ENCODE measurements at regions not wholly inside any gene's neighbourhood (a gene's known extent, or its start where the extent isn't known, plus 50 kb on each side); places are given as distances from the start of the nearest gene placed in this dataset.
"Not testable (repeated sequence)": the region's sequence is repeated elsewhere in the genome, so short reads cannot be mapped to it uniquely, and the experiment has no call there.

DNA sequence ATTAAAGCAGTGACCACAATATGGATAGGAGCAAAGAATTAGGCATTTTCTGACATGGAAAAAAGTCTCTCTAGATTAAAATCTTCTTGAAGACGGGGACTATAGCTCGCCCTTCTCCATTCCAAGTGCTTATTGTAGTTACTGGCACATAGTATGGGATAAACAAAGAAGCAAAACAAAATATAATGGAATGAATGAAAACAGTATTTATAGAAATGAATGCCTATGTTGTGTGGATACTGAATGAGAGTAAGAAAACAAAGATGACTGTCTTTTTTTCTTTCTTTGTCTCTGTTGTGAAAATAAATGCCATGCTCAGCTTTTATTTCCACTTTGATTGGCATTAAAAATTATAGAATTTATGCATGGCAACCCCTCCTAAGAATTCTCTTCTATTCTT lies 1414.3 kb upstream of the ACO1 start:
- FAIRE-seq: no peak

DNA sequence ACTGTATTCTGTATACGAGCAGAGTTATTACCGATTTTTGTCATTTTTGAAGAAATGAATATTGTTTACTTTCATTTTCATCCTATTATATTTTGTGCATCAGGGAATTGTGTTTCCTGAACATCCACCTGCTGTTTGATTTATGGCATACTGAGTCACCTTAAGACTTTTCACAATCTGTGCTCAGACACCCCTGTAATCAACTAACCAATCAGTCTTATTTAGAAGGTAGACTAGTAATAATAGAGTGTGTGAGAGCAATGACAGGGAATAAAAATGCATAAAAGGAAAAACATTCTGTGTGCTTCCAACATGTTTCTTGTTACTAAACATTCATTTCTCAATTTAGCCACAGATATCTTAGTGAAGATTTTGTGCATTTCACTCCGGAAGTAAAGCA lies 1413.6 kb upstream of the ACO1 start:
- FAIRE-seq: no peak

DNA sequence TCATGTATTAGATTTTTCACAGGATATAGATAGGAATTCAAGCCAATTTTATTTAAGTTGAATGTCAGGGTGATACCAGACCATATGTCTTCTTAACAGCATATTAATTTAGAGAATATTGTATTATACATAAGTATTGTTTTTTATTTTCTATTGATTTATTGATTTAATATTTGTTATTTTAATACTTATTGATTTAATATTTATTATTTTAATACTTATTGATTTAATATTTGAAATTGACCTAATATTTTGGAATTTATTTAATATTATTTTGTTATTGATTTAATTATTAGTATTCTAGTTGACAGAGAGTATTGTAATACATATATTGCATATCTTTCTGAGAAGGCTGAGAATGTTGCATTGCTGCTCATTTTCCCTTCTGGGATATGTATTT lies 1411.8 kb upstream of the ACO1 start:
- FAIRE-seq: no peak

DNA sequence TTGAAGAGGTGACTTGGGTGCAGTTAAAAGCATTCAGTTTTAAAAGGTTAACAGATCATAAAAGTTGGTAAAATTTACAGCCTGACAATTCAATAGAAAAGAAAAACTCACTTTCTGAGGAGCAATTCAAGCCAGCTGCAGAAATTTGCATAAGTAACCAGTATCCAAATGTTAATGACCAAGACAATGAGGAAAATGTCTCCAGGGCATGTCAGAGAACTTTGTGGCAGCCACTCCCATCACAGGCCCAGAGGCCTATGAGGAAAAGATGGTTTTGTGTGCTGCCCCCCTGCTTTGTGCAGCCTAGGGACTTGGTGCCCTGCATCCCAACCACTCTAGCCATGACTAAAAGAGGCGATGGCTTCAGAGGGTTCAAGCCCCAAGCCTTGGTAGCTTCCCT lies 1406.5 kb upstream of the ACO1 start:
- no peak for FAIRE-seq

DNA sequence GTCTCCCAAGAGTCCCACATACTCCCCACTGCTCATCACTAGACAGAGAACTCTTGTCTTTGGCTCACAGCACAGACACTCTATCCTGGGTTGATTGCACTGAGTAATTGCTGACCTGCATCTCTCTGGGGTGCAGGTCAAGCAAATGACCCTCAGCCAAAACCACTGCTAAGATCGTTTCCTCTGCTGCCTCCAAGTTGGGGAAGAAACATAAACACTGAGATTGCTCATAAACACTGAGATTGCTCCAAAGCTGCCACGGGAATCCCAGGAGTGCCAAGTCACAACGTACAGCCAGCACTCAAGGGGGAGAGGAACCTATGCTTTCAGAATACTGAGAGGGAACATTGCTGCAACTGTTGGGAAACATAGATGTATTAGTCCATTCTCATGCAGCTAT lies 1402.1 kb upstream of the ACO1 start:
- FAIRE-seq: no peak

DNA sequence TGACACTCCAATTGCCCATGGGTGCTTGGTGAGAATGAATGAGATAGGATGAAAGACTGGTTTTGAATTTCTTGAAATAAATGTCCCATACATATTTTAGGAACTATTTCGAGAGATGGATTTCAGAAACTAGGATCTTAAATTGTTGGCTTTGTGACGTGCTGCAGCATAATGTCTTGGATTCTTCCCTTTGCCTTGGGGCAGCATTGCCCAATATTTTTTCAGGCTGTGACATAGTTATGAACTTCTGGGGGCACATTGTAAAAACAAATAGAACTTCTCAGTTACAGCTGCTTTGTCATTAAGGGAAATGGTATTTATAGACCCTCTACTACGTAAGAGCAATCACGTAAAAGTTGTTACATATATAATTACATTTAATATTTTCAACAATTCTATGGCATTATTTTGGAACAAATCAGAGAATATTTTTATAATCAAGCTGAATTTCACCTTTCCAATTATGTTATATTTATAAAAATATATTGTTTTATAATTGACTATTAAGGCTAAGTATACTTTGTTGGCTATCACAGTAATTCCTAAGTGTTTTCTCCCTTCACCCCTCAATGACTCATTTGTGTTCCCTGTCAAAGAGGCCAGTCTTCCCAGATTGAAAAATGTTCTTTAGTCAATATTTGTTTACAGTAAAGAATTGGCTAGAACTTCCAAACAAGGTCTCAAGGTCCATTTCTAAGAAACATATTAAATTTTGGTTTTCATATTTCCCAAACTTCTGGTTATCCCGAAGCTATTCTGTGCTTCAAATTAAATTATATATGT lies 1388.3 kb upstream of the ACO1 start:
- peak; percentile 65 for FAIRE-seq

DNA sequence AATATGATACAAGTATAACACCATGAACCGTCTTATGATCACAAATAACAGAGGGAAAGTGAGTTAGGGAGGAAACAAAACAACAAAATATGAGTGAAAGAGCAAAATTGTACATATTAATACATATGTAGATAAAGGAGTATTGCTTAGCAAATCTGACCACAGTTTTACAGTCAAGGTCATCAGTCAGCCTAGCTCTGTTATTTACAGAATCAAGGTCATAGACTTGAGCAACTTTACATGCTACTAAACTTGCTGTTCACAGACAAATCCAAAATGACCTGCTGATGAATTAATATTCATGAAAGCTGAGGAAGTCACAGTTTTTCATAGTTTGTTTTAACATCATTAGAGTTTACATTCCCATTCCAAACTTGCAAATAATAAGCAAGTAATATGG lies 1387.7 kb upstream of the ACO1 start:
- no peak for FAIRE-seq

DNA sequence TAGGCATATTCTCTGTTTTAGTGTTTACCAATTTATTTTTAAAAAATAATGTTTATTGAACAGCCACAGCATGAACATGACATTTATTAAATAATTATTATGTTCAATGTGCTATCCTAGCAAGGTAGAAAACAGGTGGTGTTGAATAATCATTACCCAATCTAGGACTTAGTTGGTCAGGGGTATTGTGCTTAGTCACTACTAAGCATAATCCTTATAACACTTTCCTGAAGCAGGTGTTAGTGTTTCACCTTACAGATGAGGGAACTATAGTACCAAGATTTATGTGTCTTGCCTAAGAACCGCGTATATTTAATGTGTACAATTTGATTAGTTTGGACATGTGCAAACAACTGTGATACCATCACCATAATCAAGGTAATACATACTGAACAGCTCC lies 1387.2 kb upstream of the ACO1 start:
- no peak for FAIRE-seq

DNA sequence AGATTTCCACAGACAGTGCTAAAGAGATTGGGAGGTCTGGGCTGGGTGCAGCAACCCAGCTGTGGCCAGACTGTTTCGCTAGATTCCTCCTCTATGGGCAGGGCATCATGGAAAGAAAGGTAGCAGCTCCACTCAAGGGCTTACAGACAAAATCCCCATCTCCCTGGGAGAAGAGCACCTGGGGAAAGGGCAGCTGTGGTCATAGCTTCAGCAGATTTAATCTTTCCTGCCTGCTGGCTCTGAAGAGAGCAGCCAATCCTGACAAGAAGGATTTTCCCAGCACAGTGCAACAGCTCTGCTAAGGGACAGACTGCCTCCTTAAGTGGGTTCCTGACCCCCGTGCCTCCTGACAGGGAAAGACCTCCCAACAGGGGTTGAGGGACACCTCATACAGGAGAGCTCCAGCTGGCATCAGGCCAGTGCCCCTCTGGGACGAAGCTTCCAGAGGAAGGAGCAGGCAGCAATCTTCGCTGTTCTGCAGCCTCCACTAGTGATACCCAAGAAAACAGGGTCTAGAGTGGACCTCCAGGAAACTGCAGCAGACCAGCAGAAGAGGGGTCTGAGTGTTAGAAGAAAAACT lies 1379.3 kb upstream of the ACO1 start:
- no peak for FAIRE-seq

DNA sequence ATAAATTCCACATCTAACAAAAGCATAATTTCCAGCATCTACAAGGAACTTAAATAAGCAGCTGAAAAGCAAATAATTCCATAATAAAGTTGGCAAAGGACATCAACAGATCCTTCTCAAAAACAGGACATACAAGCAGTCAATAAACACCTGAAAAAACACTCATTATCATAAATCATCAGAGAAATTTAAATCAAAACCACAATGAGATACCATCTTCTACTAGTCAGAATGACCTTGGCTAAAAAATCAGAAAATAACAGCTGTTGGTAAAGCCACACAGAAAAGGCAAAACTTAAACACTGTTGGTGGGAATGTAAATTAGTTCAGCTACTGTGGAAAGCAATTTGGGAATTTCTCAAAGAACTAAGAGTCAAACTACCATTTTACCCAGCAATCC lies 1371.1 kb upstream of the ACO1 start:
- no peak for FAIRE-seq

DNA sequence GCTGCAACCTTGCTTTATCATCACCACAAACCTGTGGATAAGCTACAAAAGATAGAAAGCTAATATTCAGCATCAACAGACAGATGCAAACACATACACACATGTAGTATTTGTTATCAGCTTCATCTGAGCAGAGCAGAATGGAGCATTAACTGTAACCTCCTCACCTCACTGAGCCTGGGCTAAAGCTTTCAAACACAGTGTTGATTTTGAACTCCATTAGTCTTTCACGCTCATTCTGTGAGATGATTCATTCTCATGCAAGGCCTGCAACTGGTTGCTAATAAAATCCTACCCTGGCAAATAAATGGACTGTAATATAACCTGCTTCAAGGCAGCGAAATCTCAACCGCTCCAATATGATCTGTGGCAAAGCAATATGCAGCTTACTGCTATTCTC lies 1360.6 kb upstream of the ACO1 start:
- peak; percentile 100 for FAIRE-seq

DNA sequence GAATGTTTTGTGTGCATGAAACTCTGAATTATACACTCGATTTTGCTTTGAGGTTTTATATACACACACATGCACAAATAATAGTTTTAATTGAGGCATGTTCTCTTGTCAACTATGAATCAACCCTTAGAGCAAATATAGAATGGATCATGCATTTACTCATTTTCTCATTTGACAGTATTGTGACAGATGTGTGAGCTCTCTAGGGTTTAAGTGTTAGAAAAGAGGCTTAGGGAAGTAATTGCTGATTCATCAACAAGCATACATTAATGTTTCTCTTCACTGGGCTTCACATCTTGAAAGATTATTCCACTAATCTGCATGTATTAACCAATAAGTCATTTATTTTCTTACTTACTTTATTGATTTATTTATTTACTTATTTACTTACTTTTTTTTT lies 1356.8 kb upstream of the ACO1 start:
- peak; percentile 70 for FAIRE-seq

DNA sequence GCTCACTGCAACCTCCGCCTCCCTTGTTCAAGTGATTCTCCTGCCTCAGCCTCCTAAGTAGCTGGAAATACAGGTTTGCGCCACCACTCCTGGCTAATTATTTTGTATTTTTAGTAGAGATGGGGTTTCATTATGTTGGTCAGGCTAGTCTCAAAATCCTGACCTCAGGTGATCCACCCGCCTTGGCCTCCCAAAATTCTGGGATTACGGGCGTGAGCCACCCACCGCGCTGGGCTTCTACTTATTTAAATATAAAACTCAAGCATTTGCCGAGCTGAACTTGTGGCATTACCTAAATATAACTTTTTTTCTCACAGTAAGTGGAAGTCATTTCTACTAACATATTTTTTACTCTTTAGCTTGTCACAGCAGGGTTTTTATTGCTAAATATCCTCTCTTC lies 1356.3 kb upstream of the ACO1 start:
- no peak for FAIRE-seq

DNA sequence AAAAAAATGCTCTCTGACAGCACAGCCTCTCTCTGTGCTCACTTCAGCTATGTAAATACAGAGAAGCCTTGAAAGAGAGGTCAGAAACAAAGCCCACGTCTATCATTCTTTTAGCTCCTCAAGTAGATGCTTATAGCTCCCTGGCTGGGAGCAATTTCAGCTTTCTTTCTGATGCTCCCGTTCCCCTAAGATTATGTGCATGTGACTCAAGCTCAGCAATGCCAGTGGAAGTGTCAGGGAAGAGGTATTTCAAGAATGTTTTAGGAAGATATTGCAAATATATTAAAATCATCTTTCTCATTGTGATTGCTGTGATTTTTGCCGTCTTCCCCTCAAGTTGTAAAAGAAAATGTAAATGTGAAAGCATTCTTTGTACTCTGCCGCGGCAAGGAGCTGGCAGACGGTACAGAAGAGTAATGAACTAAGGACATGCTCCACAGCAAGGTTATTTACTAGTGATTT lies 1353.7 kb upstream of the ACO1 start:
- no peak for FAIRE-seq

DNA sequence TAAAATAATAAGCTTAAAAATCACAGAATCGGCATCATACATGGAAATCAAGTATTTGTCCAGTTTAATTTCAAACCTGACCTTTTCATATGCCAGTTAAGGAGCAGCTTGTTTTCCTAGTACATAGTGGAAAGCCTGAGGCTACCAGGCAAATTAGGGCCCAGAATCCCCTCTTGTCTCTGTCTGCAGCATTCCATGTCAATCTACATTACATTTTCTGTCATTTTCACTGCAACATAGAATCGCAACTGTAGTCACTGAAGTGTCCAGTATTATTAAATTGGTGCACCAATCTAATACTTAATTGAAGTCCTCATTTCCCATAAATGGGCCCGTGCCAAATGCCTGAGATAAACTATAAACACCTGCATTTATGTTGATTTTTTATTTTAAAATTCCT lies 1352.2 kb upstream of the ACO1 start:
- no peak for FAIRE-seq

DNA sequence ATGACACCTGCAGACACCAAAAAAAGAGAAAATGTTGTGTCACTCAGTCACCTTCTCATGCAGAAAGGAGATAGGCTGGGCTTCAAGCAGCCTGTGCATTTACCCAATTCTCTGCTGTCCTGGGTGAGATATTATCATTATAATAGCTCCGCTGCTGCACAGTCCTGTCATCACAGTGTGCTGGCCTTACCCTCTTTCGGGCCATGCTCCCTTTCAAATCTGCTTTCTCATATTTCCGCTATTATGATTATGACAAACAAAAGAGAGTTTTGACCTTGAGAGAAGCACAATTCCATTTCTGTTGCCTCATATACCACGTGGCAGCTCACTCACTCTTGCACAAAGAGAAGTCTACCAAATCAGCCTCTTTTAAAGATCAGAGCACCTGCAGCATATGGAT lies 1350.1 kb upstream of the ACO1 start:
- FAIRE-seq: no peak

DNA sequence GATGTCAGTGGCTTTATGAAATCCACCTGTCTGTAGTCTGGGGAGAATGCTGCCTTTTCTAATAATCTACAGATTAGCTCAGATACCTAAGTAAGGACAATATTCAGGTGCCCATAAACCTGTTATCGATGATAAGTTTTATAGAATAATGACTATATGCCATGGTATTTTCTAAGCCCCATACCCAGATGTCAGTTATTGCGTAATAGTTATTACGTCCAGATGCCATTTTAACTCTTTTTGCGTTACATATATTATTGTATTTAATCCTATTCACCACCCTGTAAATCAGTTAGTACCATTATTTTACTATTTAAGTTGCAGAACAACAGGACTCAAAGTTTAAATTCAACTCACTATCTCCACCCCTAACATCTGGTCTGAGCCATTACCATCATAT lies 1343.9 kb upstream of the ACO1 start:
- no peak for FAIRE-seq

DNA sequence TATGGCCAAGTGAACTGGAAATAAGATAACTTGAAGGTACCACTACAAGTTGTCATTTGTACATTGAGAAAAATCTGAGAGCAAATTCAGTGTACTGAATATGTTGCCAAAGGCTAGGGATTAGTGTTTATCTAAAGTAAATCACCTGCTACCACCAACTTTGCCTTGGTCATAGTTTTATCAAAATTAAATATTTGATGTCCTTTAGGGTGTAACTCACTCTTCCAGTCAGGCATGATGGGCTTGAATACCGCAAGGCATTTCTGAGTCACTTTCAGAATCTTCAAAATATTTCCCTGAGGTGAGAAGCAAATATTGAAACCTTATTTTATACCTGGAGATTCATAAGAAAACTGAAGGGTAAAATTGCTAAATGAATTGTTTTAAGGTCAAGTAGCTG lies 1338.6 kb upstream of the ACO1 start:
- FAIRE-seq: no peak

DNA sequence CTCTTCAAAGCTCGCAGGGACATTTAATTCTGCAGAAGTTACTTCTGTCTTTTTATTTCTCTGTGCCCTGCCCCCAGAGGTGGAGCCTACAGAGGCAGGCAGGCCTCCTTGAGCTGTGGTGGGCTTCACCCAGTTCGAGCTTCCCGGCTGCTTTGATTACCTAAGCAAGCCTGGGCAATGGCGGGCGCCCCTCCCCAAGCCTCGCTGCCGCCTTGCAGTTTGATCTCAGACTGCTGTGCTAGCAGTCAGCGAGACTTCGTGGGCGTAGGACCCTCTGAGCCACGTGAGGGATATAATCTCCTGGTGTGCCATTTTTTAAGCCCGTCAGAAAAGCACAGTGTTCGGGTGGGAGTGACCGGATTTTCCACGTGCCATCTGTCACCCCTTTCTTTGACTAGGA lies 1322.9 kb upstream of the ACO1 start:
- FAIRE-seq: not testable (repeated sequence)

DNA sequence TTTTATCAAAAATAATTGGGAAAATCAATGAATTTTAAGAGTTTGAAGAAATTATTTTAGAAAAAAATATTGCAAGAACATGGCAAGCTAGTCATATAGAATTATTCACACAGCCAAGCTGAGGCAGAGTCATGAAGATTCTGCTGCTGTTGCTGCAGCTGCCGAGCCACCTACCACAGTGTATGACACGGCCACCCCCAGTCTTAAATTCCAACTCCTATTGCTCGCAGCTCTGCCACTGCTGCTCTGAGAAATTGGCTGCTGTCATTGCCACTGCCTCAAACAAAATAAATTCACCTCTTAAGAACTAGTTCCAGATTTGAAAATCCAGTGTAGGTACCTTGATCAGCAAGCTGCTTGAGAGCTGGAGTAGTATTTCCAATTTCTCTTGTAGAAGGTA lies 1318.8 kb upstream of the ACO1 start:
- no peak for FAIRE-seq

DNA sequence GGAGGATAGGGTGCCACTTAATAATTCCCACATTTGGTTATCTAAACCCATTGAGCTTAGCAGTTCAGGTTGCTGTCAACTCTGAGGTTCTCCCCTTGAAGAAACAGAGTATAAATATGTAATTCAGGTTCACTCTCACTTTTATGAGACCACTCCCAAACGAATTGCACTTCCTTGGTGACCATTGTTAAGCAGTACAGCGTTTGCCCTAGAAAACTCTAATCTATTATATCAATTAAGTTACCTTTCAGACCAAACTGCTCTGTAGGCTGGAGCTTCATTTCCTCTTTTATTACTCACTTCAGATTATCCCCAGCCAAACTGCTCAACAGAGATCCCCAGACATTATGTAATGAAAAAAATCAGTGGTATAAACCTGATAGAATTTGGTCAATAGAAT lies 1317.0 kb upstream of the ACO1 start:
- FAIRE-seq: no peak

DNA sequence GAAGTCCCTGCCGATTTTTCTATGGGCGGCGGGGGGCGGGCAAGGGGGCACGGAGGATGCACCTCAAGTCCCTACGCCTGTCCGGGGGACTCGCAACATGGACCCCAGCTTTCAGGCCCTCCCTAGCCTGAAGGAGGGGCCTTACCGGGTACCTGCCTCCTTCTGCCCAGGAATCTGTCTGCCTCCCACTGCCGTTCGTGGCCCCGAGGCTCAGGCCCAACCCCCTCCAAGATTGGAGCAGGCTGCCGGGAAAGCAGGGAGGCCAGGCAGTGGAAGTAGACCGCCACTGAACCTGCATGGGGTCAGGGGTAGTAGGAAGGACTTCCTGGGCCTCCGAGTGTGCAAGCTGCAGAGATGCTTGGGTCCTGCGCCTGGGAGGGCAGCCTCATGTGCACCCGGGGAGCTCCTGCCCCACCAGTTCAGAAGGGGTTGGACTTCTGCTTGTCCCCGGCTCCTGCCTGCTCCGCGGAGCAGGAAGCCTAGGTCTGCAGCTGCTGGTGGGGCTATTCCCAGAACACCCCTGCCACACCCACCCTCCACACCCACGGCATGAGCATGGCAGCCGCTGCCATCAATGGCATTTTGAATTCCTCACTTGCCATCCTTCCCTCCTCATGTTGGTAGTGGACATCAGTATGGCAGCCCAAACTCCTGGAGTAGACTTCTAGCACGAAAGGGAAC lies 1312.7 kb upstream of the ACO1 start:
- no peak for FAIRE-seq

DNA sequence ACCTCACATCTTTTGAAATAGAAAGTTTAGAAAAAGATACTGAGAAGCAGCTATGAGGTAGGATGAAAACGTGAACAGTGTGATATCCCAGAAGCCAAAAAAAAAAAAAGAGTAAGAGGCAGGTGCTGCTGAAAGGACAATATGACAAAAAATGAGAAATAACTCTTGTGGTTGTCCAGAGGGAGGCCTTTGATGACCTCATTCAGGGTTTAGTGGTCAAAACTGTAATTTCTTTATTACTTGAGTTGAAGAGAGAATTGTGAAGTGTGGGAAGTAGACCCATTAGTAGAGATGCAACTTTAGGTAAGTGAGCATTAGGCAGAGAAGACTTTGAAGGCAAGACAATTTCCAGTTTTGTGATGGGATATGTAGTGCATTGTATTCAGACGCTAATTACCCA lies 1306.3 kb upstream of the ACO1 start:
- FAIRE-seq: no peak

DNA sequence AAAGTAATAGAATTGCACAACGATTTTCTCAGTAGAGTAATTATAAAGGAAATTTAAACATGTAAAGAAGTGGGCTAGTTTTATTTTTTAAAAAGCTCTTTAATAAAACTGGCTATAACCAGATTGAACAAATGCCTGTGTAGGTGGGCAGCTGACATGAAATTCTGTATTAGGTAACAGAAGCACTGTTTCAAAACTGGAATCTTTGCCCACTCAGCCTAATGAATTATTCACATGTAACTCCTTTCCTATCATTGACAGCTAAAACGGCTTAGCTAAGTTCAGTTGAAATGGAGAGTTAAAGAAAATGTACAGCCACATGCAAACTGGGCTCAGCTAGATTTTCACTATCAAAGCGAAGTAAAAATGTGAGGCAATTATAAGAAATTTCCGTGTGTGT lies 1300.1 kb upstream of the ACO1 start:
- FAIRE-seq: no peak

Measured in islet of Langerhans (tissue), 1 donor.